Progenitor cell of endocrine pancreas (in vitro differentiated cells): ENCODE measurements at regions not wholly inside any gene's neighbourhood (a gene's known extent, or its start where the extent isn't known, plus 50 kb on each side); places are given as distances from the start of the nearest gene placed in this dataset.

ENCODE experiments used
- DNase-seq: peaks from one replicate; pipeline ENCODE4 v3.0.0; 2021; ENCODE audit warnings: low spot score; ENCODE audit not compliant: unreplicated experiment
- H3K27ac Mint-ChIP-seq: 2 replicates; pipeline ENCODE4 v1.8.0; 2021; ENCODE audit warnings: mild to moderate bottlenecking, moderate library complexity, mixed read lengths
- H3K27me3 Mint-ChIP-seq: 2 replicates; pipeline ENCODE4 v1.8.0; 2021; ENCODE audit warnings: mixed read lengths
- H3K36me3 Mint-ChIP-seq: 2 replicates; pipeline ENCODE4 v1.8.0; 2022; ENCODE audit warnings: mixed read lengths; ENCODE audit not compliant: insufficient read depth
- H3K4me1 Mint-ChIP-seq: 2 replicates; pipeline ENCODE4 v1.8.0; 2021; ENCODE audit warnings: low read depth, mixed read lengths
- H3K4me3 Mint-ChIP-seq: 2 replicates; pipeline ENCODE4 v1.8.0; 2021; ENCODE audit warnings: low read depth, mild to moderate bottlenecking, moderate library complexity, mixed read lengths
- H3K9me3 Mint-ChIP-seq: 2 replicates; pipeline ENCODE4 v1.8.0; 2021; ENCODE audit warnings: low read depth, mixed read lengths
- CTCF ChIP-seq: fragments of 200-600 bp; sonication (generic); IDR thresholded peaks from one replicate; pipeline ENCODE4 v1.5.0; 2021; ENCODE audit warnings: antibody characterized with exemption, mild to moderate bottlenecking; ENCODE audit not compliant: unreplicated experiment

GRCh38 chr13:80113714-80114454 lies 227.0 kb downstream of the SPRY2 start:
- H3K27ac Mint-ChIP-seq, result no peak overlapping the region

DNA sequence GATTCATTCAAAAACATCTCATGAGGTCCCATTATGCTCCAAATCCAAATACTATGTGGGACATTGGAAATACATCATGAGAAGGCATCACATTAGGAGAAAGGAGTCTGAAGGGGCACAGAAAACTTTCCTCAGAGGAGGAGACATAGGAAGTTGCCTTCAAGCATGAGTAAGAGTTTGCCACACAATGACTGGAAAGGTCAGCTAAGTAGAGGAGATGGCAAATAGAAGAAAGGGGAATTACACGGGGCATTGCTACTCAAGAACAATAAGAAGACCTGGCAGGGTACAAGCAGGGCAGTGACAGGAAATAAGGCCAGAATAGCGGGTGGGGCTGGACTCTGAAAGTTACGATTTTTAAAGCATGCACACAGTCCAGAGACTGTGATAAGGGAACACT lies 231.6 kb downstream of the SPRY2 start:
- peaks cover 2% of the 10 kb centered on the region for H3K4me1 Mint-ChIP-seq
- no peaks in the 10 kb centered on the region for H3K9me3 Mint-ChIP-seq
- DNase-seq, result no peak
- H3K27me3 Mint-ChIP-seq, result no peaks in the 10 kb centered on the region
- peaks cover 1% of the 10 kb centered on the region for H3K36me3 Mint-ChIP-seq
- H3K27ac Mint-ChIP-seq, result no peak overlapping the region
- H3K4me3 Mint-ChIP-seq, result no peak overlapping the region
- no peak for TF ChIP-seq CTCF

More at GRCh38 chr13:80113714-80114454, 227.0 kb downstream of the SPRY2 start:
- H3K27me3 Mint-ChIP-seq, result no peaks in the 10 kb centered on the region
- H3K36me3 Mint-ChIP-seq, result no peaks in the 10 kb centered on the region
- H3K9me3 Mint-ChIP-seq, result no peaks in the 10 kb centered on the region
- TF ChIP-seq CTCF, result no peak
- H3K4me1 Mint-ChIP-seq, result peaks cover 5% of the 10 kb centered on the region
- no peak for DNase-seq
- H3K4me3 Mint-ChIP-seq, result no peak overlapping the region

- TF ChIP-seq CTCF, result no peak
- Mint-ChIP-seq H3K9me3 (no peaks in the 10 kb centered on the region), H3K36me3 (peaks cover 1% of the 10 kb centered on the region), H3K4me1 (peaks cover 5% of the 10 kb centered on the region), H3K27ac (no peak overlapping the region), H3K27me3 (no peaks in the 10 kb centered on the region), H3K4me3 (no peak overlapping the region)
- no peak for DNase-seq
These were observed 235.6 kb downstream of the SPRY2 start for GRCh38 chr13:80105350-80105749.

DNA sequence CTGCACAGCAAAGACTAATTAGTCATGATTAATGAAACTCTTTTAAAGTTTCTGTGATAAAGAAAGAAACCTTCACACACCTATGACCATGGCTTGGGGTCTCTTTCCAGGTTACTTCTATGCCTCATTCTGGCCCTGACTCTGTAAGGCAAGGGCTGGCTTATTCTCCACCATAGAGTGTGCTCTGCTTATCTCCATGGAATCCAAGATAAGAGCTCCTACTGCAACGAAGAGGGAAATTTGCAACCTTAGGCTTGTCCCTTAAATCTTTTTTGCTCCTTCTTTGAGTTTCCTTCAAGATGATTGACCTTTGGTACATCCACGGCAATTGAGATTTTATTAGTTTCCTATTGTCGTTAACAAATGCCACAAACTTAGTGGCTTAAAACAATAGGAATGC lies 239.9 kb downstream of the SPRY2 start:
- Mint-ChIP-seq H3K27ac (no peak overlapping the region), H3K36me3 (peaks cover 1% of the 10 kb centered on the region)
- DNase-seq, result no peak

GRCh38 chr13:80100636-80101035 lies 240.3 kb downstream of the SPRY2 start:
- peaks cover 1% of the 10 kb centered on the region for H3K36me3 Mint-ChIP-seq
- no peaks in the 10 kb centered on the region for H3K9me3 Mint-ChIP-seq
- H3K27me3 Mint-ChIP-seq, result no peaks in the 10 kb centered on the region
- no peak for DNase-seq
- peaks cover 7% of the 10 kb centered on the region for H3K4me1 Mint-ChIP-seq
- H3K4me3 Mint-ChIP-seq, result no peak overlapping the region
- H3K27ac Mint-ChIP-seq, result no peak overlapping the region
- no peak for TF ChIP-seq CTCF

More for the DNA sequence above, 239.9 kb downstream of the SPRY2 start:
- H3K27me3 Mint-ChIP-seq, result no peaks in the 10 kb centered on the region
- no peak overlapping the region for H3K4me3 Mint-ChIP-seq
- H3K4me1 Mint-ChIP-seq, result peaks cover 7% of the 10 kb centered on the region
- no peaks in the 10 kb centered on the region for H3K9me3 Mint-ChIP-seq
- TF ChIP-seq CTCF, result no peak
